KOPT-K1 (cell line): ENCODE measurements at regions not wholly inside any gene's neighbourhood (a gene's known extent, or its start where the extent isn't known, plus 50 kb on each side); places are given as distances from the start of the nearest gene placed in this dataset.

ENCODE experiments used
- H3K27ac ChIP-seq: fragments of 200-600 bp; sonication (generic); 2 replicates; pipeline ENCODE4 v1.5.1; 2016; ENCODE audit warnings: antibody characterized with exemption, mild to moderate bottlenecking, low read depth, low read length; ENCODE audit not compliant: poor library complexity, severe bottlenecking
- H3K36me3 ChIP-seq: fragments of 200-600 bp; sonication (generic); 2 replicates; pipeline ENCODE4 v1.5.1; 2017; ENCODE audit warnings: antibody characterized with exemption, mild to moderate bottlenecking, low read length, moderate library complexity; ENCODE audit not compliant: insufficient read depth
- H3K9me3 ChIP-seq: fragments of 200-600 bp; sonication (generic); 2 replicates; pipeline ENCODE4 v1.5.1; 2017; ENCODE audit warnings: antibody characterized with exemption, low read length, mild to moderate bottlenecking; ENCODE audit not compliant: insufficient read depth, poor library complexity, severe bottlenecking

DNA sequence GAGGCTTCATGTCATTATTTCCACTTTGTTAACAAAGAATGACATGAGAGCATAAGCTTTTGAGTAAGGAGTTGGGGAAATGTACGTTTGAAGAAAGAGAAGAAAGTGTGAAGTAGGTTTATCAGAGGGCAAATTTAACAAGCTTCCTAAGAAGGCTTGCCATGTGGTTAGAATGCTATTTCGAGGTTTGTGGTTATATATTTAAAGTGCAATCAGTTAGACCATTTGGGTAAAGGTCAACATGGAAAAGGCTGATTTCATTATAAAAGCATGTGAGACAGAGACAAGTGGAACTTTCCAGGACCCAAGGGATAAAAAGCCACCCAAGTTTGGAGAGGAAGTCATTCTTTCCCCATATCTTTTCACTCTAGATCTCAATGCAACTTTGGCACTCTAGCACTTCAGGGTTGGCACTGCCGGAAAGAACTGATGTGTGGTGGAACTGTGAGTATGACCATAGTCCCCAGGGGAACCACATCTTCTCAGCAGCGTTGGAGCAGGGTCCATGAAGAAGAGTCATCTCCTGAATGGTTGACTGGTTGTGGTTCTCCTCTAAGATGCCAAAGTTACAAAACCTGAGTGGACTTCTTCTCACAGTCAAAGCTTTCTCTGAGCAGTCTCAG lies 529.9 kb downstream of the MID1IP1 start:
- H3K27ac ChIP-seq, result no peak overlapping the region

GRCh38 chrX:39333451-39333850 lies 532.2 kb downstream of the MID1IP1 start:
- H3K9me3 ChIP-seq, result no peaks in the 10 kb centered on the region
- H3K36me3 ChIP-seq, result no peaks in the 10 kb centered on the region
- H3K27ac ChIP-seq, result no peak overlapping the region

More for the DNA sequence above, 529.9 kb downstream of the MID1IP1 start:
- Histone ChIP-seq H3K9me3 (no peaks in the 10 kb centered on the region), H3K36me3 (no peaks in the 10 kb centered on the region)

DNA sequence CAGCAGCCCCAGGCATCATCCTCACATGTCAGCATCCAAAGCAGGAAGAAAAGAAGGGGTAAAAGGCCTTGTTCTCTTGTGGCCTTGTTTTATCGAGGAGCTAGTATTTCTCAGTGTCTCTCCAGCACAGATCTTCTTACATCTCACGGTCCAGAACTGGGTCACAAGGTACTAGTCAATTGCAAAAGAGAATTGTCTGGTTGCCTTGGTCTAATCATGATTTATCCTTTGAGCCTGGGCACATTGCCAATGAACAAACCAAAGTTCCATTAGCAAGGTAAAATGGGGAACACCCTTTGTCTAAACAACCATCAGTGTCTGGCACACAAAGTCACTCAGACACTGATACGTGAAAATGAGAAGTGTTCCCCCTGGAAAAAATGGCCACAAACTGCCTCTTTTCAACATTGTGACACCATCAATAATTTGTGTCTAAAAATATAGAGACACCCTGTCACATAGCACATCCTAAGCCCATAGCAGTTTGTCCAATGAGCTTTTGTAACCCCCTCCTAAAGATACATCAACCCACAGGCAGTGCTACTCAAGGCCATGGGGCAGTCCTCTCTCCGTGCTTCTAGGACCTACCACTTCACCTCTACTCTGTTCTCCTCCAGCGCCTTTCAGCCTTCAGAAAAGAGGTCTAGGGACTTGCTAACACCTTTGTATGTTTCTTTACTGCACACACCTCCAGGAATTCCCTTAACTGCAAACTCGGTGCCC lies 534.4 kb downstream of the MID1IP1 start:
- H3K27ac ChIP-seq, result no peak overlapping the region
- H3K36me3 ChIP-seq, result no peaks in the 10 kb centered on the region
- no peaks in the 10 kb centered on the region for H3K9me3 ChIP-seq

- Histone ChIP-seq H3K36me3 (no peaks in the 10 kb centered on the region), H3K9me3 (no peaks in the 10 kb centered on the region), H3K27ac (no peak overlapping the region)
Observed at GRCh38 chrX:39336671-39337311, 535.5 kb downstream of the MID1IP1 start.

DNA sequence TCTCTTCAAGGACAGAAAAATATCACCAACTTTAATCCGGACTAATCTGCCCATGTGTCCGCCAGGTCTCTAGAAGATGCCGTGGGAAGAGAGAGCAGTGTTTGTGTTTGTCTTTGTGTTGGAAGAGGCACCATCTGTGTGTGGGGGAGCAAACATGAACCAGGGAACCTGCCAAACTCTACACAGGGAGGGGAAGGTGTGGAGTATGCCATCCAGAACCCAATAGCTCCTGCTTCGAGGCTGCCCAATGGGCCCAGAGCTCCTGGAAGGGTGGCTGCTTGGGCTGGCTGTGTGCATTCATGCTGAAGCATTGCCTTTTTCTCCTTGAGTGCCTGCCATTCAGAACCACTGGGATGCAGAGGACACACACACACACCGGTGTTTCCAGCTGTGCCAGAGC lies 536.2 kb downstream of the MID1IP1 start:
- Histone ChIP-seq H3K27ac (no peak overlapping the region), H3K9me3 (no peaks in the 10 kb centered on the region), H3K36me3 (no peaks in the 10 kb centered on the region)

- H3K27ac ChIP-seq, result no peak overlapping the region
- no peaks in the 10 kb centered on the region for H3K36me3 ChIP-seq
- H3K9me3 ChIP-seq, result no peaks in the 10 kb centered on the region
Observed at GRCh38 chrX:39338583-39338982, 537.3 kb downstream of the MID1IP1 start.

- Histone ChIP-seq H3K9me3 (no peaks in the 10 kb centered on the region), H3K27ac (no peak overlapping the region), H3K36me3 (no peaks in the 10 kb centered on the region)
Observed at GRCh38 chrX:39356119-39356807, 555.0 kb downstream of the MID1IP1 start.

DNA sequence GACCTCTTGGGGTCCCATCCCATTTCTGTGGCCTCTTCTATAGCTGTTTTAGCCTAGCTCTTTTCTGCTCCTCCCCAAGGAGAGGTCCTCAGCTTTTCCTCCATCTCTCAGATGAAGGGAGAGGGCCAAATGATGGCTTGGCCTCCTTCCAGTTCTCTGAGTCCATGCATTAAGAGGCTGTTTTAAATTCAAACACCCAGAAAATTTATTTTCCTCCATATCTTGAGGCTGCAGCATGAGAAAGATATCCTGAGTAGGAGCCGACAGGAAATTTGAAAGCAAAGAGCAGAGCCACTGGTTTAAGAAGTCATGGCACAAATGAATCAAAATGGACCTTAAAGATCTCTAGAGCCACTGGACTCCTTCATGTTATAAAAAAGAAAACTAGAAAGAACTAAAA lies 558.8 kb downstream of the MID1IP1 start:
- no peak overlapping the region for H3K27ac ChIP-seq
- no peaks in the 10 kb centered on the region for H3K36me3 ChIP-seq
- H3K9me3 ChIP-seq, result no peaks in the 10 kb centered on the region

DNA sequence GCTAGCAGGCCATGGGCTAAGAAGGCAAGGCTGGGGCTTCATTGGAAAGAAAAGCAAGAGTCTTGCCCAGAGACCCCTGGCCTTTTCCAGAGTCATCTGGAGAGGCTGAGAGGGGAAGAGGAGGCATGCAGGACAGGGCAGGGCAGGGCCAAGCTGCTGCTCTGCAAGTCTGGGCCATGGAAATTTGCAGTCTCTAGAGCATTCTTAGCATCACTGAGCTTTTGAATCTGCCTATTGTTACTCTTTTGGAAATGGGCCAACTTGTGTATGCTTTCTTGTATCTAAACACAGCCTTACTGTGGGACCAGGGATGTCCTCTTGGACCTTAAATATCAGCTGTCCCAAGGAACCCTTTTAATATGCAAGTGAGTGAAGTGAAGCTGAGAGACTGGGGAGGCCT lies 560.5 kb downstream of the MID1IP1 start:
- Histone ChIP-seq H3K27ac (no peak overlapping the region), H3K9me3 (no peaks in the 10 kb centered on the region), H3K36me3 (no peaks in the 10 kb centered on the region)

- no peaks in the 10 kb centered on the region for H3K9me3 ChIP-seq
- no peaks in the 10 kb centered on the region for H3K36me3 ChIP-seq
- H3K27ac ChIP-seq, result no peak overlapping the region
Observed at GRCh38 chrX:39367416-39367815, 566.2 kb downstream of the MID1IP1 start.

DNA sequence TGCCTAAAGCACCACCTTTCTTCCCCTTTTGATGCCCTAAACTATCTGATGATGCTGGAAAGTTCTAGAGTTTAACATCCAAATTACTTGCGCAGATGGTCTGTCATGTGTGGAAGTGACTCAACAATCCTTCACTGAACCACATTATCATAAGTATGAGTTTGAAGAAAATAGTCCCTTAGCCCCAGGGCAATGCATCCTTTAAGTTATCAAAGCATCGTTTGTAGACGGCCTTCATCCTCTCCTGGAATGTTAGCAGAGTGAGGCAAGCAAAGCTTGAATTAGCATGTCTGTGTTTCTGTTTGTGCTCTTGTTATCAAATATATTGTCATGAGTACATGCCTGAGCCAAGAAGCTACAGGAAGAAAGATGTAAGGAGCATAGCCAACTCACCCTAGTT lies 570.9 kb downstream of the MID1IP1 start:
- H3K9me3 ChIP-seq, result no peaks in the 10 kb centered on the region
- no peaks in the 10 kb centered on the region for H3K36me3 ChIP-seq
- H3K27ac ChIP-seq, result no peak overlapping the region

GRCh38 chrX:39377157-39377556 lies 575.9 kb downstream of the MID1IP1 start:
- Histone ChIP-seq H3K9me3 (no peaks in the 10 kb centered on the region), H3K27ac (no peak overlapping the region), H3K36me3 (no peaks in the 10 kb centered on the region)

GRCh38 chrX:39377773-39378172 lies 576.5 kb downstream of the MID1IP1 start:
- Histone ChIP-seq H3K27ac (no peak overlapping the region), H3K9me3 (no peaks in the 10 kb centered on the region), H3K36me3 (no peaks in the 10 kb centered on the region)

DNA sequence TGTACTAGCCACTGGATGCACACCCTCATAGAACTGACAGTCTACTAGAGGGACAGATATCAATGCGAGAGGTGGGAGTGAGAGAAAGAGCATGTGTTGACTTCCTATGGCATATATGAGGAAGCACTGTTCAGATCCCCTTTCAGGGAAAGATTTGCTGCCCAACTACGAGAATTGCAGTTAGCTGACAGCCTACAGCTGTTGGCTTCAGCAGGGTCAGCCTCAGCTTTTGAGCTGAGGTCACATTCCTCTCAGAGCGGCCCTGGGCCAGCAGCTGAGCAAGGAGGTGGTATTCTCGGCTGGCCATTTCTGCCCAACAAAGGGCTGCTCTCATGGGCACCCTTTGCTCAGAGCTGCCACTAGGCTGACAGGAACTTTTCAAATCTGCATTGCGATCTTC lies 580.2 kb downstream of the MID1IP1 start:
- H3K36me3 ChIP-seq, result no peaks in the 10 kb centered on the region
- H3K9me3 ChIP-seq, result no peaks in the 10 kb centered on the region
- H3K27ac ChIP-seq, result no peak overlapping the region

DNA sequence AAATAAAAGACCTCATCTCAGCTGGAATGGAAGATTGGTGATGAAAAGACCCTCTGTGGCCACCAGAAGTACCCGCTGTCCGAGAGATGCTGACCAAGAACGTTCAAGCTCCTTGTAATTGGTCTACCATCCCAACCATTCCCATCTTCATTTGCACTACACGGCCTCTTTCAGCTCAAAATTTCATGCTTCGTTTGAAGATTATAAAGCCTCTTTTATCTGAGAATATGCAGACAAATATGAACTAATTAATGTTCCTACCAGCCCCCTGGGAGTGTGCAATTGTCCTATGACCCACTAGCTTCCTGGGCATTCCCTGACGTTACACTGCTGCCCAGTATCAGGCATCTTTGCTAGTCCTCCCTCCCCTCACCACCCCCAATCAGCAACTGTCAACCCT lies 583.7 kb downstream of the MID1IP1 start:
- Histone ChIP-seq H3K9me3 (no peaks in the 10 kb centered on the region), H3K36me3 (no peaks in the 10 kb centered on the region), H3K27ac (no peak overlapping the region)
